Stimulated activated CD4-positive, alpha-beta T cell treated with anti-CD3 and anti-CD28 coated beads, Interleukin-4, amount 100 ng/mL, for 1 hour (primary cell): ENCODE measurements at regions not wholly inside any gene's neighbourhood (a gene's known extent, or its start where the extent isn't known, plus 50 kb on each side); places are given as distances from the start of the nearest gene placed in this dataset.

Experiments used
- DNase-seq: peaks from one replicate; pipeline ENCODE4 v3.0.0-alpha.2; 2020

DNA sequence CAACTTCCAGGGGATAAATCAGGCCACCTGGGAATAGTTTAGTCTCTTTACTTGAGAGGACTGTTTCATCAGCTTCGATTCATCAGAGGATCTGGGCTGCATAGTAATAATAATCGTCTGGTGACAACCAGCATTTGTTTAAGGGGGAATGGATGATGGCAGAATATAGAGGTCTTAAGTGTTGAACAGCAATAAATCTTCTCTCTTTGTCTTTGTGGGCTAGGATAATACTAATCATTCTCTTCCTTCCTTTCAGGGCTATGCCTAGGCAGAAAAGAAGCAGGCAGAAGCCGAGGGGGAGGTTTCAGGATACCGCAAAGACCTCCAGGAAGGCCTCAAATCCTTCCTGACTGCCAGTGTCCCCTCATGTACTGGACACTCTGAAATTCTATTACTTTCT is 150.4 kb upstream of the GAREM1 start:
- DNase-seq, result no peak

DNA sequence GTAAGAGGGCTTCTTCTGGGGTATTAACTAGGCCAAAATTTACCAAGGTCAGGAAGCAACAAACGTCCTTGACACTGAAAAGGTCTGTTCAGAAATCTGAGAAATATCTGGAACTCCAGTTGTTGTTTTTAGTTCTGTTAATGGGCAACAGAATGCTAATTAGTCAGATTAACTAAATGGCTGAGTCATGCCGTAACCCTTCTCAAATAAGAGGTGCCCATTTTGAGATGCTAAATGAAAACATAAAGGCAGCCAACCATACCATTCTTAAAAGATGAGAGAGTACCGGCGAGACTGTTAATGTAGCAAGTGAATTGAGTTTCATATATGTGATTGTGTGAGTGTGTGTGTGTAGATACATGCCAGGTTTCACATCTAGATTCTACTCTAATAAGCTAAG is 147.9 kb upstream of the GAREM1 start:
- DNase-seq, result no peak

- DNase-seq, result no peak
Measured at GRCh38 chr18:32613821-32614220, 143.1 kb upstream of the GAREM1 start.

DNA sequence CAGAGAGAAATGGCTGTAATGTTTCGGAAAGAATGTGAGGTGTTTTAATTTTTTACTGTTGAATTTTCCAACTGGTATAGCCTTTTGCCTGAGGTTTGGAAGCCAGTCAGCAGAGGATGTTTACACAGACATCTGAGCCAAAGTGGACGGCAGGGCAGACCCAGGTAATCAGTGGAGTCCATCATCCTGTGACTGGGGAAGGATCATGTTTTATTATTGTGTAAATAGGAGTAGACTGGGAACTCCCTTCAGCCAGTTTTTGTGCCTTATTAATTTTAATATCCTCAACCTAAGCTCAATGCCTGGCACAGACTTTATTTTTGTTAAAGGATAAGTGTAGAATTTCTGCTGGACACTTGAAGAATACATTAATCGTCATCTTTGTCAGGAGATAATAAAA is 142.0 kb upstream of the GAREM1 start:
- DNase-seq, result no peak

GRCh38 chr18:32610176-32610575 is 139.5 kb upstream of the GAREM1 start:
- DNase-seq, result no peak

- DNase-seq, result no peak
Measured at GRCh38 chr18:32607816-32608215, 137.1 kb upstream of the GAREM1 start.

DNA sequence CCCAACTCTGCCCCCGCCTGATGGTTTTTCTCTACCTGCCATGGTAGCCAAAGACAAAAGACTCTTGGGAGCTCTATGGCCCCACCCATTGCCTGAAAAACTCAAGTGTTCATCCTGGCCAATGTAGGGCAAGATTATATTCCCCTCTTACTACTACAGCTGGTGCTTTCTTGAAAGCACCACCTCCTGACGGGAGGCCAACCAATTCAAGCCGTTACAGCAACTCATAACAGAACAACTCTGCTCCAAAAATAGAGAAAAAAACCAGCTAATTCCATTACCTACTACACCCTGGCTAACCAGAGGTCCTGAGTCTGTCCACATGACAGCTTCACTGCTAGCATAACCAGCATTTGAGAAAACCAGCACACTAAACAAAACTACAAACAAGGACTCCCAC is 127.5 kb upstream of the GAREM1 start:
- no peak for DNase-seq

DNA sequence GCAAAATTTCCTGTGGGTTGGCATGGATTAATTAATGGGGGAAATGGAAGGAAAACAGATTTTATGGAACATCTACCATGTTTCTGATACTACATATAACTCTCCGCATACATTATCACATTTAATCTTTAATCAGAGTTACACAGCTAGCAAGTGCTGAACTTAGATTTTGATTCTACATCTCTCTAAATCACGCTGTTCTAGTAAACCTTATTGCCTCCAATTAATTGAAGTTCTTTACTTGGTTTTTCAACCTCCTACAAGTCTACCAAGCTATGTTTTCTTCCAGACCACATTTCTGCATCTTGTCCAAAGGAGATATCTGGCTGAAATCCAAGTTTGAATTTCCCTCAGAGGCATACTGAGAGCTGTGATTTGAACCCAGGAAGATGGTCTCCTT is 125.8 kb upstream of the GAREM1 start:
- DNase-seq, result no peak

GRCh38 chr18:32595832-32596231 is 125.2 kb upstream of the GAREM1 start:
- no peak for DNase-seq

GRCh38 chr18:32588191-32588590 is 117.5 kb upstream of the GAREM1 start:
- no peak for DNase-seq

DNA sequence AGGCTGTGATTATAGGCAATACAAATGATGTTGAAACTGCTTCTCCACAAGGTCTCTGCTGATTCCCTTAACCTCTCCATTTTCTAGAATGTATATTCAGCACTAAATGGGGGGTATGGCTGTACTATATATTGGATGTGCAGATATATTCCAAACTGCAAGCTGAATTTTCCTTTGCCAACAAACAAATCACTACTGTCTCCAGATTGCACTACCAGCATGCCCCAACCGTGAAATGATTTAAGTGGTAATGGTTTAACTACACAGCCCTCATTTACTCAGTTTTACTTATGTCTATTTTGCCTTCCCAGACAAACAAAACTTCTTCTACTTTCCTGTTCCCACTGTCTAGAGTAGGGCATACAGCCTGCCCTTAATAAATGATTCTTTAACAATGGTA is 112.7 kb upstream of the GAREM1 start:
- DNase-seq, result no peak

DNA sequence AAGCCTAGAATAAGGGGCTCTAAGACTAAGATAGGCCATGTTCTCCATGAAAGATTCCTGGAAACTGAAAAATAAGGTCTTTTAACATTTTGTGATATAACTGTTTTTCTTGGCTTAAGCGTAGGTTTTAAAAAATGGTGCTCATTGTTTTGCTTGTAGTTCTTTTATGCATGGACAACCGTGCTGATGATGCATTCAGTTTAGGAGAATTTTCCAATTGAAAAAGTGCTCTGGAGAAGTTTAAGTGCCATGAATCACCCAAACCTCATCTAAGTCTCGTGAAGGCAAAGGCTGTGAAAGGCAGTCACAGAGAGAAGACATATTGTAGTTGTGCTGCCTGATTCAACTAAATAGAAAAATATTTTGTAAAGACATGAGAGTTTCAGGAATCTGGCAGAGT is 111.8 kb upstream of the GAREM1 start:
- no peak for DNase-seq

DNA sequence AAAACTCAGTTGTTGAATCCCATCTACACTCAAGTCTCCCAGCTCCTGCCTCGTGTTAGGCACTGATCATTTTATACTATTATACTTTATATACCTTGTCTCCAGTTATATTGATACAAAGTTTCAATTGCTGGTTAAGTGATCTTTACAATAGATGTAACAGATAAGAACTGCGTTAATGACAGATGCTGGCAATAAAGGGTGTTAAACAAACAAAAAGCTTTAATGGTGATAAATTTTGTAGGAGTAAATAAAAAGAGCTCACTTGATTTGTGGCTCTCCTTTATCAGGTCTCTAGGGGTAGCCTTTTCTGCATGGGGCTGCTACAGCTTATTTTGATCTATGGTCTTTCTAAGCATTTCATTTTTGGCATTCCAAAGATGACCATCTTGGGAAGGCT is 106.9 kb upstream of the GAREM1 start:
- DNase-seq, result no peak

GRCh38 chr18:32576296-32576916 is 105.7 kb upstream of the GAREM1 start:
- no peak for DNase-seq

GRCh38 chr18:32566960-32567359 is 96.3 kb upstream of the GAREM1 start:
- no peak for DNase-seq

DNA sequence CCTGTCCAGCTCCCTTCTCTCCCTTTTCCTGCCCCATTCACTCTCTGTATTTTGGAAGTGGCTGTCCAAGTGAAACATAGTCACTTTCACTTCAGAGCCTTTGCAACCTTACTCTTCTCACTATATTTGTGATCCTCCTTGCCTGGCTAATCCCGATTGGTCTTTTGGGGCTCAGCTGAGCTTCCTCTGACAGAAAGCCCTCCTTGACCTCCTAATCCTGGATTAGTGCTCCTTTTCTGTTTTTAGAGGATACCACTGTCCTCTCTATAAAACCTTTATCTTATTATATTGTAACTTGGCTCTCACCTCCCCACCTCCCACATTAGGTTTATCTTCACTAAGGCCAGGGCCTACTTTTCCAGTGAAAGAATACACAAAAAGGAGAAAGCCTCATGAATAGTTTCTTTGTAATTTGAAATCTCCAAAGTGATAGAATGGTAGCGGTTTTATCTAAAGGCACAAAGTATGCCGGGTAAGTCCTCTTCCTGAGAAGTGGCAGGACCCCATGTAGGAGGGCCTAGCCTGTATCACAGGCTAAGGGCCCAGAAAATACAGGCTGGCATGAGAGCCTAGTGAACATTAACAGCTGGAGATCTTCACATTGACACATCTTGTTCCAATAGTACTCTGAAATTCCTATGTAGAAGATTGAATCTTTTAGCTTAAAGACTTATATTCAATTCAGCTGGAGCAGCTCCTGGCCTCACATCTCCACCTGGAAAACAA is 83.1 kb upstream of the GAREM1 start:
- no peak for DNase-seq

DNA sequence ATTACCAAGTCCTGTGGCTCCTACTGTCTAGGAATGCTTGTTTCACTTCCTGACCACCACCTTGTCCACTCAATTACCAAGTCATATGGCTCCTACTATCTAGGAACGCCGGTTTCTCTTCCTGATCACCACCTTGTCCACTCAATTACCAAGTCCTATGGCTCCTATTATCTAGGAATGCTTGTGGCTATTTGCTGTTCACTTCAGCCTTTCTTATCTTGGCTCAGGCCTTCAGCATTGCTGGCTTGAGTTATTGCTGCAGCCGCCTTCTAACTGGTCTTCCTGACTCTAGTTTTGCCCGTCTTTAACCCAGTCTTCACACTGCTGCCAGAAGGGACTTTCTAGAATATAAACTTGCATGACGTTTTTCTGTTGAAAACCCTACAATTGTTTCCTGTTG is 82.5 kb upstream of the GAREM1 start:
- DNase-seq, result no peak

GRCh38 chr18:32552421-32553030 is 81.8 kb upstream of the GAREM1 start:
- DNase-seq, result peak; percentile 30

GRCh38 chr18:32550963-32551362 is 80.3 kb upstream of the GAREM1 start:
- no peak for DNase-seq

GRCh38 chr18:32549248-32550110 is 78.8 kb upstream of the GAREM1 start:
- peak; percentile 45 for DNase-seq

DNA sequence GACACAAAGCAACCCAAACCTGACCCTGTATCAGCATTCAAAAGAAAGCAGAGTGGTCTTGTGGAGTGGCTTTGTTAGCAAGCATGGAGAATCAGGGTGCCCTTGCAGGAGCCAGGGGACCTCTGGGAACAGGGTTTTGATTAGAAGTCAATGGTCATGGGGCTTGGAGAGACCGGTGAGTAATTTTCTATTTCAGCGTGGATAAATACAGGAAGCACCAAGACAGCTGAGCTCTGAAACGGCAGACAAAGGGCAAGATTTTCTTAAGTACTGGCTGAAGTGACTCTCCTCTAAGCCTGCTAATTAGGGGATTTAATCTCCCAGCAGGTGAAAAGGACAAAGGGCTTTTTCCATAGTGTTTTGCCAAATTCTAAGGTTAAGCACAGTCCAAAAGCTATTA is 78.0 kb upstream of the GAREM1 start:
- DNase-seq, result no peak

DNA sequence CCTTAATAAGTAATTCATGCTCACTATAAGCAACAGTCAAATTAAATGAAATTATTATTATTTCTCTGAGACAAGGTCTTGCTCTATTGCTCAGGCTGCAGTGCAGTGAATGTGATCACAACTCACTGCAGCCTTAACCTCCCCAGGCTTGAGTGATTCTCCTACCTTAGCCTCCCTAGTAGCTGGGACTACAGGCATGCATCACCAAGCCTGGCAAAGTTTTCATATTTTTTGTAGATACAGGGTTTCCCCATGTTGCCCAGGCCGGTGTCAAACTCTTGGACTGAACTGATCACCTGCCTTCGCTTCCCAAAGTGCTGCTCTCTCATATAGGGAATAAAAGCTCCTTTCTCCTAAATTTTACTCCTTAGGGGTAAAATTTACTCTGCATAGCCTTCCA is 74.9 kb upstream of the GAREM1 start:
- no peak for DNase-seq

DNA sequence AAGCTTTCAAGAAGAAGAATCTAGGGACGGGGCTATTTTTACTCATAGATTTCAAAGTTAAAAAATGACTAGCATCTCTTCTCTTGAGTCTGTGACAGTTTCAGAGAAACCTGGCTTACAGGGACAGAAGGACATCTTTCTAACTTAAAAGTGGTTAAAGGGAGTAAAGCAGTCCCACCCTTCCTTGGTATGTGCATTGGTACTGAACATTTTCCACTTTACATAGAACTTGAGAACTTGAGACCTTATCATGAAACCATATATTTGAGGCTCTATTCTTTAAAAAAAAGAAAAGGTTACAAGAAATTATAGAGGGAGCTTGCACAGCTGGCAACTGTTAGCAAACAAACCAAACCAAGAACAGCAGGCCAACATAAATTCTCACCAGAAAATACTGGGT is 73.4 kb upstream of the GAREM1 start:
- DNase-seq, result no peak
